ENCODE measurements at regions not wholly inside any gene's neighbourhood (a gene's known extent, or its start where the extent isn't known, plus 50 kb on each side); places are given as distances from the start of the nearest gene placed in this dataset.

DNA sequence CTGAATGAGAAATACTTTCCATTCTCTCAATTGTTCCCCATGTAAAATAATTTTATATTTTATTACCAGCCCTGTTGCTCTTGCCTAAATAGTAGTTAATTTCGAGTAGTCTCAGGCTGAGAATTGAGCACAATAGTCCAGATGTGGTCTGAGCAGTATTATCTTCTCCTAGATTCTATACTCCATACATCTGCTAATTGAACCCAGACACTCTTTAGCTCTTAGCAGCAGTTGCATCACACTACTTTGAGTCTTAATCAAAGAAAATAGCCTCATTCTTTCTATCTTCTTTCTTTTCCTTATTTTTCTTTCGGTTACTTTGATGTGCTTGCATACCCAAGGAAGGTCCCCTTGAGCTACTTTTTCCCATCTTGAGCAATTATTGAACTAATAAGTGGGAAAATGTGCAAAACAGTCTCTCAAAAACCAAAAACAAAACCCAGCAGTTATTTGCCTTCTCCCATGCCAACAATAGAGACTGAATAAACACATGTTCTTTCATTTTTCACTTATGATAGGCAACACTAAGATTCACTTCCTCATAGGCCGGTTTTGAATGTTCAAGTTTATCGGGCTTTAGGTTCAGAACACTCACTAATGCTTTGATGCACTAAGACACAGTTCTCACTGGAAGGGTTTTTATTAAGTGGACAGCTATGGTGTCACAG lies 204.5 kb downstream of the POU4F1 start:
- no peaks in the 10 kb centered on the region for H3K79me2 ChIP-seq (ENCODE audit: insufficient read depth, low read length)
- H3K4me3 ChIP-seq (ENCODE audit: low read length, poor library complexity, severe bottlenecking) = no peak overlapping the region
- TF ChIP-seq CTCF (conservative IDR thresholded peaks at IDR 0.05; ENCODE audit: low read length) = no peak
- H3F3A ChIP-seq (ENCODE audit: low read depth) = no peaks in the 10 kb centered on the region
- H3K4me1 ChIP-seq (ENCODE audit: insufficient read depth, low read length, poor library complexity, severe bottlenecking) = peaks cover 12% of the 10 kb centered on the region
- H2AFZ ChIP-seq (ENCODE audit: low read length) = peak overlapping the region; percentile 73; the same call in 1 of the 2 replicates
- no peaks in the 10 kb centered on the region for H3K36me3 ChIP-seq (ENCODE audit: insufficient read depth, low read length)
- H3K9ac ChIP-seq (ENCODE audit: low read depth, low read length, poor library complexity, severe bottlenecking) = no peak overlapping the region
- H4K20me1 ChIP-seq (ENCODE audit: insufficient read depth, low read length, poor library complexity, severe bottlenecking) = no peaks in the 10 kb centered on the region
- H3K27me3 ChIP-seq (ENCODE audit: insufficient read depth, low read length, poor library complexity, severe bottlenecking) = no peaks in the 10 kb centered on the region
- no peaks in the 10 kb centered on the region for H3K9me3 ChIP-seq (ENCODE audit: insufficient read depth, low read depth, low read length)
- H3K9me2 ChIP-seq (replicated peaks; ENCODE audit: low read depth, low read length) = no peaks in the 10 kb centered on the region
- no peak overlapping the region for H3K4me2 ChIP-seq (ENCODE audit: low read depth, low read length, poor library complexity, severe bottlenecking)

GRCh38 chr13:78393286-78394142 lies 209.8 kb downstream of the POU4F1 start:
- H3K36me3 ChIP-seq (ENCODE audit: insufficient read depth, low read length) = no peaks in the 10 kb centered on the region
- no peaks in the 10 kb centered on the region for H4K20me1 ChIP-seq (ENCODE audit: insufficient read depth, low read length, poor library complexity, severe bottlenecking)
- peaks cover 14% of the 10 kb centered on the region for H3K4me1 ChIP-seq (ENCODE audit: insufficient read depth, low read length, poor library complexity, severe bottlenecking)
- peak overlapping the region; percentile 67; the same call in 1 of the 2 replicates for H2AFZ ChIP-seq (ENCODE audit: low read length)
- H3K27me3 ChIP-seq (ENCODE audit: insufficient read depth, low read length, poor library complexity, severe bottlenecking) = no peaks in the 10 kb centered on the region
- no peaks in the 10 kb centered on the region for H3F3A ChIP-seq (ENCODE audit: low read depth)
- H3K4me3 ChIP-seq (ENCODE audit: low read length, poor library complexity, severe bottlenecking) = no peak overlapping the region
- peak overlapping the region; percentile 25 for H3K4me2 ChIP-seq (ENCODE audit: low read depth, low read length, poor library complexity, severe bottlenecking)
- H3K9me2 ChIP-seq (replicated peaks; ENCODE audit: low read depth, low read length) = no peaks in the 10 kb centered on the region
- no peaks in the 10 kb centered on the region for H3K9me3 ChIP-seq (ENCODE audit: insufficient read depth, low read depth, low read length)
- no peaks in the 10 kb centered on the region for H3K79me2 ChIP-seq (ENCODE audit: insufficient read depth, low read length)
- TF ChIP-seq CTCF (conservative IDR thresholded peaks at IDR 0.05; ENCODE audit: low read length) = no peak
- TF ChIP-seq EZH2phosphoT487 (IDR thresholded peaks at IDR 0.05; ENCODE audit: borderline replicate concordance) = no peak
- peak overlapping the region; percentile 16 for H3K9ac ChIP-seq (ENCODE audit: low read depth, low read length, poor library complexity, severe bottlenecking)

GRCh38 chr13:78383899-78384298 lies 219.5 kb downstream of the POU4F1 start:
- Histone ChIP-seq H3K4me1 (ENCODE audit: insufficient read depth, low read length, poor library complexity, severe bottlenecking) (peaks cover 46% of the 10 kb centered on the region), H3K9me2 (replicated peaks; ENCODE audit: low read depth, low read length) (no peaks in the 10 kb centered on the region), H3K4me3 (ENCODE audit: low read length, poor library complexity, severe bottlenecking) (peak overlapping the region; percentile 52), H2AFZ (ENCODE audit: low read length) (peak overlapping the region; percentile 42; the same call in 1 of the 2 replicates), H3K79me2 (ENCODE audit: insufficient read depth, low read length) (no peaks in the 10 kb centered on the region), H3F3A (ENCODE audit: low read depth) (peaks cover 9% of the 10 kb centered on the region; the same call in 1 of the 2 replicates), H3K36me3 (ENCODE audit: insufficient read depth, low read length) (no peaks in the 10 kb centered on the region), H3K27me3 (ENCODE audit: insufficient read depth, low read length, poor library complexity, severe bottlenecking) (no peaks in the 10 kb centered on the region), H3K4me2 (ENCODE audit: low read depth, low read length, poor library complexity, severe bottlenecking) (peak overlapping the region; percentile 67), H3K9ac (ENCODE audit: low read depth, low read length, poor library complexity, severe bottlenecking) (peak overlapping the region; percentile 66), H4K20me1 (ENCODE audit: insufficient read depth, low read length, poor library complexity, severe bottlenecking) (no peaks in the 10 kb centered on the region), H3K9me3 (ENCODE audit: insufficient read depth, low read depth, low read length) (no peaks in the 10 kb centered on the region)
- TF ChIP-seq EZH2phosphoT487 (IDR thresholded peaks at IDR 0.05; ENCODE audit: borderline replicate concordance) (no peak), CTCF (conservative IDR thresholded peaks at IDR 0.05; ENCODE audit: low read length) (no peak)

All from Loucy (cell line).